GM12891 (cell line): ENCODE measurements at regions not wholly inside any gene's neighbourhood (a gene's known extent, or its start where the extent isn't known, plus 50 kb on each side); places are given as distances from the start of the nearest gene placed in this dataset.

Source experiments
- POLR2A ChIP-seq: IDR thresholded peaks from 2 replicates; pipeline ENCODE4 v1.6.1; 2011; ENCODE audit warnings: low read depth, low read length, control low read depth
- POLR2AphosphoS5 ChIP-seq: IDR thresholded peaks from 2 replicates; pipeline ENCODE4 v1.6.1; 2011; ENCODE audit warnings: low read depth, low read length, control low read depth
- SPI1 ChIP-seq: IDR thresholded peaks from 2 replicates; pipeline ENCODE4 v1.6.1; 2011; ENCODE audit warnings: low read depth, low read length, control low read depth
- TAF1 ChIP-seq: IDR thresholded peaks from 2 replicates; pipeline ENCODE4 v1.6.1; 2011; ENCODE audit warnings: low read depth, low read length, control low read depth

DNA sequence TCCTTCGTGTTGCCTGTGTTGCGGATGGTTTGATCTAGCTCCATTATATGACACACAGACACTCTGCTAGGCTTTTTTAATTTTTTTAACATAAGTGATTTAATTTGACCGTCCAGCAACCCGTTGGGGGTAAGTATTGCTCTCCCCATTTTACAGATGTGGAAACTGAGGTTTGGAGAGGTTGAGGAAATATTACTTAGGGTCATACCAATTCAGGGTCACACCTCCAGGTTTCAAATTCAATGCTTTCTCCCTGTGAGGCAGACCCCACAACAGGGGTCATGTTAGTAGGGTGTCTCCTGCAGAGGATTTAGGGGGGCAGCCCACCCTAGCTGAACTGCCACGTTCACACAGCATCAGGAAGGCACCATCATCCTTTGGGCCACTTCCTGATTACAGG is 179.4 kb downstream of the COPRS start:
- no peak for TF ChIP-seq POLR2A
- no peak for TF ChIP-seq POLR2AphosphoS5
- no peak for TF ChIP-seq TAF1
- no peak for TF ChIP-seq SPI1
